Colonic mucosa (tissue), 4 donors: ENCODE measurements at regions not wholly inside any gene's neighbourhood (a gene's known extent, or its start where the extent isn't known, plus 50 kb on each side); places are given as distances from the start of the nearest gene placed in this dataset.
A peak's percentile ranks its signal among the peaks of the same experiment; 100 is the strongest.

Source experiments
- DNase-seq: peaks from one replicate; pipeline ENCODE4 v3.0.0-alpha.2; 2020
- H3K27ac ChIP-seq: fragments of 200-600 bp; one replicate; pipeline ENCODE4 v1.8.0; 2021
- H3K27me3 ChIP-seq: fragments of 200-600 bp; one replicate; pipeline ENCODE4 v1.8.0; 2021
- H3K36me3 ChIP-seq: fragments of 200-600 bp; one replicate; pipeline ENCODE4 v1.8.0; 2021
- H3K4me1 ChIP-seq: fragments of 200-600 bp; one replicate; pipeline ENCODE4 v1.8.0; 2021; ENCODE audit warnings: mild to moderate bottlenecking
- H3K4me3 ChIP-seq: fragments of 200-600 bp; one replicate; pipeline ENCODE4 v1.8.0; 2021
- H3K9ac ChIP-seq, 2 donors: one replicate each; pipeline ENCODE4 v1.7.0; 2013; ENCODE audit warnings: control low read depth in 2 of 2, low read depth in 2 of 2, low read length in 2 of 2
- H3K9me3 ChIP-seq: fragments of 200-600 bp; one replicate; pipeline ENCODE4 v1.8.0; 2021
- intact Hi-C: fragments of 100-400 bp; cut with DNase I; formaldehyde crosslinking; loops from one replicate; pipeline ENCODE4 v1.14.1; 2022
- TF ChIP-seq, protein P1 (sequence below): fragments of 200-600 bp; IDR thresholded peaks from one replicate; pipeline ENCODE4 v1.8.0; 2022; ENCODE audit warnings: antibody characterized with exemption, mild to moderate bottlenecking
- donor health status: healthy.
- donor health status: DM: no; HTN: no; CAD: no.
- donor health status: DM: no; HTN: no; CAD: no.

DNA sequence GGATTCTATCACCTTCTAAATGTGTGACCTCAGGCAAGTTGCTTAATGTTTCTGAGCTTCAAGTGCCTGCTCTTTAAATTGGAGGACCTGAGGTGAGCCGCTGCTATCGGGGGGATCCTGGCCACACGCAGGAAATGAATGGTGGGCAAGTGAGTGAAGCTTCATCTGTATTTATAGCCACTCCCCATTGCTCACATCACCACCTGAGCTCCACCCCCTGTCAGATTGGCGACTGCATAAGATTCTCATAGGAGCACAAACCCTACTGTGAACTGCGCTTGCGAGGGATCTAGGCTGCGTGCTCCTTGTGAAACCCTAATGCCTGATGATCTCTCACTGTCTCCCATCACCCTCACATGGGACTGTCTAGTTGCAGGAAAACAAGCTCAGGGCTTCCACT lies 158.6 kb upstream of the CCND2 start:
- H3K9me3 ChIP-seq = no peaks in the 10 kb centered on the region
- H3K4me3 ChIP-seq = no peak overlapping the region
- H3K4me1 ChIP-seq = peaks cover 16% of the 10 kb centered on the region
- no peak overlapping the region for H3K27ac ChIP-seq
- no peak overlapping the region for H3K9ac ChIP-seq
- no peaks in the 10 kb centered on the region for H3K36me3 ChIP-seq
- intact Hi-C loops = no loop called here
- DNase-seq = peak; percentile 20
- TF ChIP-seq, protein P1, sequence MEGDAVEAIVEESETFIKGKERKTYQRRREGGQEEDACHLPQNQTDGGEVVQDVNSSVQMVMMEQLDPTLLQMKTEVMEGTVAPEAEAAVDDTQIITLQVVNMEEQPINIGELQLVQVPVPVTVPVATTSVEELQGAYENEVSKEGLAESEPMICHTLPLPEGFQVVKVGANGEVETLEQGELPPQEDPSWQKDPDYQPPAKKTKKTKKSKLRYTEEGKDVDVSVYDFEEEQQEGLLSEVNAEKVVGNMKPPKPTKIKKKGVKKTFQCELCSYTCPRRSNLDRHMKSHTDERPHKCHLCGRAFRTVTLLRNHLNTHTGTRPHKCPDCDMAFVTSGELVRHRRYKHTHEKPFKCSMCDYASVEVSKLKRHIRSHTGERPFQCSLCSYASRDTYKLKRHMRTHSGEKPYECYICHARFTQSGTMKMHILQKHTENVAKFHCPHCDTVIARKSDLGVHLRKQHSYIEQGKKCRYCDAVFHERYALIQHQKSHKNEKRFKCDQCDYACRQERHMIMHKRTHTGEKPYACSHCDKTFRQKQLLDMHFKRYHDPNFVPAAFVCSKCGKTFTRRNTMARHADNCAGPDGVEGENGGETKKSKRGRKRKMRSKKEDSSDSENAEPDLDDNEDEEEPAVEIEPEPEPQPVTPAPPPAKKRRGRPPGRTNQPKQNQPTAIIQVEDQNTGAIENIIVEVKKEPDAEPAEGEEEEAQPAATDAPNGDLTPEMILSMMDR = no peak
- H3K27me3 ChIP-seq = no peaks in the 10 kb centered on the region

DNA sequence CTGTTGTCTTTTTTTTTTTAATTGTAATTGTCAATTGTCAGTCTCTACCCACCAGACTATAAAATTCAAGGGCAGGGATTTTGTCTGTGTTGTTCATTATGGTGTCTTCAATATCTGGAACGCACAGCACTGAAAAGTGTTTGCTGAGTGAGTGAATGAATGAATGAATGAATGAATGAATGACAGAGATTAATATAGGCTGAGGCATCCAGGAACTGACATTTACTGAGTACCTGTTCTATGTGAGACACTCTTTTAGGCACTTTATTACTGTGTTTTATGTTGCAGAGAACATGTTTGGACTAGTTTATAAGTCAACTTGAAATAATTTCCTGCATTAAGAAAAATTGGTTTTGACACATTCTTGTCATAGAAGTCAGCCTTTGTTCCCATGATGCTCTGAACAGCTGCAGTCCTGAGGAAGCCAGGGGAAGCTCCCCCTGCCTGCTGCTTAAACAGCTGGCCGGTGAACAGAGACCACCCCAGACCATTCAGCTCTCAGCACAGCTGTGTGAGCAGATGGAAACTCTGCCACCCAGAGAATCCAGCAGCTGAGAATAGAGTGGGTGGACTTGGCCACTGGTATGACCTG lies 160.7 kb upstream of the CCND2 start:
- intact Hi-C loops = no loop called here
- peak; percentile 10 for DNase-seq
- Histone ChIP-seq H3K36me3 (no peaks in the 10 kb centered on the region), H3K4me1 (peaks cover 15% of the 10 kb centered on the region), H3K9me3 (no peaks in the 10 kb centered on the region), H3K27me3 (no peaks in the 10 kb centered on the region), H3K4me3 (no peak overlapping the region), H3K9ac (no peak overlapping the region), H3K27ac (no peak overlapping the region)
- TF ChIP-seq, protein P1 = no peak

DNA sequence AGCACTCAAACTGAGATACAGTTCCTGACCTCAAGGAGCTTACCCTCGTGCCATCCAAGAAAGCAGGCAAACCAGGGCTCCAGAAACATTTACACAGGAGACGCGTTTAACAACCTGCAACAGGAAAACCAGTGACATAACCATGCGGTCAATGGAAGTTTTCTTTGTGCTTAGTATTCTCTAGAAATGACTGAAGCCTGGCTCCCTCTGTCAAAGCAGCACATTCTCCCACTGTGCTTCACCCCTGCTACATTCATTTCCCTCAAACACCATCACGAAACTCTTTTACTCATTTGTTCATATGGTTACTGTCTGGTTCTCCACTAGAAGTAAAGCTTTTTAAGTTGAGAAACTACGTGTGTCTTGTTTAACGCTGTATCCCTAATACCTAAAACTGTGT lies 161.3 kb upstream of the CCND2 start:
- no peak for DNase-seq
- TF ChIP-seq, protein P1 = no peak
- Histone ChIP-seq H3K9ac (no peak overlapping the region), H3K27ac (no peak overlapping the region), H3K27me3 (no peaks in the 10 kb centered on the region), H3K4me3 (no peak overlapping the region), H3K36me3 (no peaks in the 10 kb centered on the region), H3K9me3 (no peaks in the 10 kb centered on the region), H3K4me1 (peaks cover 10% of the 10 kb centered on the region)
- intact Hi-C loops = no loop called here

DNA sequence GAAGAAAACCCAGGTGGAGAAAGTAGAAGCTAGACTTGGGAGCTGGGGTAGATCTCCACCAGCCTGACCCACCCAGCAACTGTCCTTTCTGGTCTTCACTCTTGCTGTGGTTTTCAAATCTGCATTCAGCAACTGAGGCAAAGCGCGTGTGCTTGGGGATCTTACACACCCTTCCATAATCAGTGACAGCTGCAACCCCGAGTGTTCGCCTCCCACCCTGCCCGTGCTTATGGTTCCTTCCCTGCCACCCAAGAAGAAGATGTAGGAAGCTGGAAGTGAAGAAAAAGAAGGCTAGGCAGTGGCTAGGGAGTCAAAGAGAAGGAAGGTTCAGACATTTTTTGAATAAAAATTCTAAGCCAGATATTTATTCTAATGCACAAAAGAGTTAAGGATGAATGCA lies 162.6 kb upstream of the CCND2 start:
- no peaks in the 10 kb centered on the region for H3K9me3 ChIP-seq
- intact Hi-C loops = no loop called here
- TF ChIP-seq, protein P1 = no peak
- H3K27ac ChIP-seq = no peak overlapping the region
- H3K36me3 ChIP-seq = no peaks in the 10 kb centered on the region
- no peak overlapping the region for H3K4me3 ChIP-seq
- H3K9ac ChIP-seq = no peak overlapping the region
- H3K27me3 ChIP-seq = no peaks in the 10 kb centered on the region
- no peaks in the 10 kb centered on the region for H3K4me1 ChIP-seq
- DNase-seq = no peak

DNA sequence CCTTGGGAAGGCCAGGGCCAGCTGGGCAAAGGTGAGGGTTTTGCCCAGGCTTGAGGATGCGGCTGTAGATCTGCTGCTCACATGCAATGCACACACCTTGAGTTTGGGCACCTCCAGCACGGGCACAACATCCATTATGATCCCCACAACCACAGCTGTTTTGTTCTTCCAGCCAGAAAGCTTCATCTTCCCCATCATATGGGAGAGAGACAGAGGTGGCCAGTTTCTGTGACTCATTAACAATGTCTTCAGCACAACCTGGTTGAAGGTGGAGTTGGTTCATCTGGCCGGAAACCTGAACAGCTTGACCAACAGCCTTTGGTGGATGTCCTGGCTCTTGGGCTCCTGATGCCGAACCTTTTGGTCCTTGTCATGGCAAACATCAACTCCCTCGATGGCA lies 163.7 kb upstream of the CCND2 start:
- intact Hi-C loops = loop anchor here (5.0 kb wide), 1 partner anchor 167 kb away; no protein-coding TSS in a partner anchor
- H3K27me3 ChIP-seq = no peaks in the 10 kb centered on the region
- no peaks in the 10 kb centered on the region for H3K4me1 ChIP-seq
- DNase-seq = no peak
- no peaks in the 10 kb centered on the region for H3K36me3 ChIP-seq
- no peak overlapping the region for H3K4me3 ChIP-seq
- no peaks in the 10 kb centered on the region for H3K9me3 ChIP-seq
- no peak overlapping the region for H3K9ac ChIP-seq
- no peak overlapping the region for H3K27ac ChIP-seq
- TF ChIP-seq, protein P1 = no peak
